ENCODE measurements at regions not wholly inside any gene's neighbourhood (a gene's known extent, or its start where the extent isn't known, plus 50 kb on each side); places are given as distances from the start of the nearest gene placed in this dataset.

- TF ChIP-seq TEAD4 (IDR thresholded peaks at IDR 0.05; ENCODE audit: low read depth, low read length) (no peak), PHF8 (conservative IDR thresholded peaks at IDR 0.05; ENCODE audit: low read depth, low read length) (no peak), CEBPB (IDR thresholded peaks at IDR 0.05; ENCODE audit: low read depth, low read length) (no peak), RNF2 (IDR thresholded peaks at IDR 0.05; ENCODE audit: borderline replicate concordance, low read depth, low read length, missing control alignments, poor library complexity, severe bottlenecking) (no peak)
These were observed 629.0 kb upstream of the TBL1XR1 start (continued) for GRCh38 chr3:177826253-177826652.
